ENCODE measurements at regions not wholly inside any gene's neighbourhood (a gene's known extent, or its start where the extent isn't known, plus 50 kb on each side); places are given as distances from the start of the nearest gene placed in this dataset.

- no peaks in the 10 kb centered on the region for H3K27me3 ChIP-seq
- H3K36me3 ChIP-seq, result no peaks in the 10 kb centered on the region
- no peaks in the 10 kb centered on the region for H3K9me3 ChIP-seq
- TF ChIP-seq CTCF (IDR thresholded peaks at IDR 0.05), result no peak
- intact Hi-C loops (cut with DNase I; ENCODE audit: low total_unique reads), result no loop called here
- no peak overlapping the region for H3K4me3 ChIP-seq
- peak overlapping the region; percentile 89 for H3K27ac ChIP-seq
- no peak for DNase-seq
- peaks cover 0 to 43% (median 32%) of the 10 kb centered on the region in 4 donors for H3K4me1 ChIP-seq
Measured at GRCh38 chr16:86683441-86684194, 105.3 kb downstream of the FOXL1 start.

- Histone ChIP-seq H3K9me3 (no peaks in the 10 kb centered on the region), H3K4me3 (no peak overlapping the region), H3K27ac (no peak overlapping the region), H3K4me1 (peaks cover 0 to 34% (median 25%) of the 10 kb centered on the region in 4 donors), H3K36me3 (no peaks in the 10 kb centered on the region), H3K27me3 (no peaks in the 10 kb centered on the region)
- no peak for DNase-seq
- intact Hi-C loops (cut with DNase I; ENCODE audit: low total_unique reads), result no loop called here
- no peak for TF ChIP-seq CTCF (IDR thresholded peaks at IDR 0.05)
Measured at GRCh38 chr16:86685076-86685475, 106.7 kb downstream of the FOXL1 start.

GRCh38 chr16:86690970-86691369, 112.6 kb downstream of the FOXL1 start:
- Histone ChIP-seq H3K36me3 (no peaks in the 10 kb centered on the region), H3K27ac (no peak overlapping the region), H3K4me1 (no peaks in the 10 kb centered on the region), H3K27me3 (no peaks in the 10 kb centered on the region), H3K9me3 (no peaks in the 10 kb centered on the region), H3K4me3 (no peak overlapping the region)
- intact Hi-C loops (cut with DNase I; ENCODE audit: low total_unique reads), result no loop called here
- DNase-seq, result no peak
- TF ChIP-seq CTCF (IDR thresholded peaks at IDR 0.05), result no peak

- TF ChIP-seq CTCF (IDR thresholded peaks at IDR 0.05), result no peak
- intact Hi-C loops (cut with DNase I; ENCODE audit: low total_unique reads), result no loop called here
- Histone ChIP-seq H3K9me3 (no peaks in the 10 kb centered on the region), H3K27ac (no peak overlapping the region), H3K4me3 (no peak overlapping the region), H3K27me3 (no peaks in the 10 kb centered on the region), H3K4me1 (no peaks in the 10 kb centered on the region), H3K36me3 (no peaks in the 10 kb centered on the region)
- DNase-seq, result no peak
Measured at GRCh38 chr16:86692426-86692825, 114.1 kb downstream of the FOXL1 start.

GRCh38 chr16:86693033-86693432, 114.7 kb downstream of the FOXL1 start:
- Histone ChIP-seq H3K36me3 (no peaks in the 10 kb centered on the region), H3K4me3 (no peak overlapping the region)
- DNase-seq, result no peak

More at GRCh38 chr16:86693033-86693432, 114.7 kb downstream of the FOXL1 start:
- Histone ChIP-seq H3K9me3 (no peaks in the 10 kb centered on the region), H3K4me1 (peaks cover 0 to 4% (median 0%) of the 10 kb centered on the region in 4 donors), H3K27me3 (no peaks in the 10 kb centered on the region), H3K27ac (no peak overlapping the region)
- no peak for TF ChIP-seq CTCF (IDR thresholded peaks at IDR 0.05)
- intact Hi-C loops (cut with DNase I; ENCODE audit: low total_unique reads), result no loop called here
